GM13977 (cell line): ENCODE measurements at regions not wholly inside any gene's neighbourhood (a gene's known extent, or its start where the extent isn't known, plus 50 kb on each side); places are given as distances from the start of the nearest gene placed in this dataset.

Experiments
- DNase-seq: peaks from one replicate; pipeline ENCODE4 v3.0.0; 2012; ENCODE audit warnings: low spot score
- in situ Hi-C: fragments of 300-500 bp; cut with MboI; formaldehyde crosslinking; loops from one replicate; pipeline ENCODE4 v1.12.0; 2022; ENCODE audit warnings: low sequenced_read_pairs, low pct_unique_long_range_greater_than_20kb, mixed read lengths, inconsistent platforms; ENCODE audit not compliant: unreplicated experiment
- TF ChIP-seq, protein P1 (sequence below): IDR thresholded peaks from 2 replicates; pipeline ENCODE4 v1.5.1; 2012; ENCODE audit warnings: mild to moderate bottlenecking, control low read depth; ENCODE audit not compliant: insufficient read depth; ENCODE audit errors: extremely low read depth, missing control alignments

DNA sequence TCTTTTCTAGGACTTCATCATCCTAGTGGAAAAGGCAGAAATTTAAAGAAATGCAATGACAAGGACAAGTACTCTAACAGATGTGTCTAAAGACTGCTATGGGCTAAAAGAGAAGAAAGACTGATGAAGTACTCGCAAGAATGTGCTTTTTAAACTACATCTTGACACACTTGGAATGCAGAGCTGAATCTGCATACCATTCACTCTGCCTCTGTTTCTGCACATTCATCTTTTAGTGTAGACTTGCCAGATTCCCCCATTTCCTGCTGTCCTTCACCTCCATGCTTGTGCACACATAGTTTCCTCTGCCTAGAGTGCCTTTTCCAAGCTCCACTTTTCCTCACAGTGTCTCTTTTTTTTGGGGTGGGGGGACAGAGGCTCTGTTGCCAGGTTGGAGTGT lies 239.0 kb upstream of the CCDC179 start:
- TF ChIP-seq, protein P1, sequence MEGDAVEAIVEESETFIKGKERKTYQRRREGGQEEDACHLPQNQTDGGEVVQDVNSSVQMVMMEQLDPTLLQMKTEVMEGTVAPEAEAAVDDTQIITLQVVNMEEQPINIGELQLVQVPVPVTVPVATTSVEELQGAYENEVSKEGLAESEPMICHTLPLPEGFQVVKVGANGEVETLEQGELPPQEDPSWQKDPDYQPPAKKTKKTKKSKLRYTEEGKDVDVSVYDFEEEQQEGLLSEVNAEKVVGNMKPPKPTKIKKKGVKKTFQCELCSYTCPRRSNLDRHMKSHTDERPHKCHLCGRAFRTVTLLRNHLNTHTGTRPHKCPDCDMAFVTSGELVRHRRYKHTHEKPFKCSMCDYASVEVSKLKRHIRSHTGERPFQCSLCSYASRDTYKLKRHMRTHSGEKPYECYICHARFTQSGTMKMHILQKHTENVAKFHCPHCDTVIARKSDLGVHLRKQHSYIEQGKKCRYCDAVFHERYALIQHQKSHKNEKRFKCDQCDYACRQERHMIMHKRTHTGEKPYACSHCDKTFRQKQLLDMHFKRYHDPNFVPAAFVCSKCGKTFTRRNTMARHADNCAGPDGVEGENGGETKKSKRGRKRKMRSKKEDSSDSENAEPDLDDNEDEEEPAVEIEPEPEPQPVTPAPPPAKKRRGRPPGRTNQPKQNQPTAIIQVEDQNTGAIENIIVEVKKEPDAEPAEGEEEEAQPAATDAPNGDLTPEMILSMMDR, result no peak
- in situ Hi-C loops, result no loop called here
- DNase-seq, result no peak

DNA sequence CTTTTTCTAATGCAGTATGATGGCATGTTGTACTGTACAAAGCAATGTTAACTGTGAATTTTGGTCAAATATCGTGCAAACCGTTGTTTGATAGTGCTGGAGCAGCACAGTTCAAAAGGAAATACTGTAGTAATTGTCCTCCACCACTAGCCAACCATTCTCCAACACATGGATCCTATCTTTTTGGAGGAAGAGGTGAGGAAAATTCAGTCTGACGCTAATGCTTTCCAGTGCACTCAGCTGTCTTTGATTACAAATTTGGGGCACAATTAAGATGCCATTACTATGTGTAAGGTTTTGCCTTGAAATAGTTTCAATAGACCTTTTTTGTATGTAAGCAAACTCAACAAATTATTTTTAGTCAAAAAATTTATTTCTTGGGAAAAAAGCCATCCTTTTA lies 240.5 kb upstream of the CCDC179 start:
- TF ChIP-seq, protein P1, result no peak
- DNase-seq, result no peak
- in situ Hi-C loops, result no loop called here

DNA sequence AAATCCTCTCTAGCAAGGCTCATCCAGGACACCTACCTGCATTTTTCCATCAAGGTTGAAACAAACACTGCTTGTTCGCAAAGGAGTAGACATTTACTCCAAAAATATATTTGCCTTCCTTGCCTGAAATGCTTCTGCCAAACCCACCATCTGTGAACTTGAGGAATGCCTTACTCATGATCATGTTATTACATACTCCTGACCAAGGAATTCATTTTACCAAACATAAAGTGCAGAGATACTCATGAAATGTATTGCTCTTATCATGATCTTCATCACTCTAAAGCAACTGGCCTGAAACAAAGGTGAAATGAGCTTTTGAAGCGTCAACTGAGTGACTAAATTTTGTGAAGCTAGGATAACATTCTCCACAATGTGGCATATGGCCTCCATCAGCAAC lies 243.1 kb upstream of the CCDC179 start:
- in situ Hi-C loops, result no loop called here
- no peak for DNase-seq
- TF ChIP-seq, protein P1, result no peak

DNA sequence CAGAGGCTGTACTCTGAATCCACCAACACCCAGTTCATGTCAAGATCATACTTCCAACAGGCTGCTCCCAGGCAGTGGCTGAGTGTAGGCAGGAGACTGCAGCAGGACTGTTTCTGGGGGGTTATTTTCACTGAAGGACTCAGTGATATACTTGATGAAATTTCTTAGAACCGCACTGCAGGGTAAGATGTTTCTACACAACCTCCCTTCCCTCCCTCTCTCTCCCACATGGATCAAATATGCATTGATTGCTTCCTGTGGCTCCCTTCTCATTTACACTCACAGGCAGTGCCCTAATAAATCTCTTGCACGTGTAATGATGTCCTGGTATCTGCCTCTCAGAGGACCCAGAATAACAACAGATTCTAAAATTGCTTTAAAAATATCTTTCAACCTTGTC lies 251.3 kb upstream of the CCDC179 start:
- in situ Hi-C loops, result no loop called here
- DNase-seq, result no peak
- TF ChIP-seq, protein P1, result no peak

DNA sequence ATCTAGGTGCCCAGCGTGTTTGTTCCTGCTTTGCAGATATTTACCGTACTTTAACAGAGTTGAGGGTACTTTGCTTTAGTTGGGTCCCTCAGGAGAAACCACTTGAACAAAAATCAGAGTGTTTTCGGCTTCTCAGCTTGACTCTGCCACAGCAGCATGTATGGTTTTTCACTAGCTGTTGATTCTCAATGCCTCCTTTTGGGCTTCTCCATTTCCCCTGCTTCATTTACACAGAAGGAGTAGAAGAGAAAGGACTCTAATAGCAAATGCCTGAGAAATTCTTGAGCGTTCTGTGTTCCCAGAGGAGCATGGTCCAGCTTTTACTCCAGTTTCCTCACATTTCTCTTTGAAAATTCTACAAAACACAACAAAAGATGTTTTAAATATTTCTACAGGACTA lies 252.1 kb upstream of the CCDC179 start:
- TF ChIP-seq, protein P1, result no peak
- in situ Hi-C loops, result no loop called here
- no peak for DNase-seq

DNA sequence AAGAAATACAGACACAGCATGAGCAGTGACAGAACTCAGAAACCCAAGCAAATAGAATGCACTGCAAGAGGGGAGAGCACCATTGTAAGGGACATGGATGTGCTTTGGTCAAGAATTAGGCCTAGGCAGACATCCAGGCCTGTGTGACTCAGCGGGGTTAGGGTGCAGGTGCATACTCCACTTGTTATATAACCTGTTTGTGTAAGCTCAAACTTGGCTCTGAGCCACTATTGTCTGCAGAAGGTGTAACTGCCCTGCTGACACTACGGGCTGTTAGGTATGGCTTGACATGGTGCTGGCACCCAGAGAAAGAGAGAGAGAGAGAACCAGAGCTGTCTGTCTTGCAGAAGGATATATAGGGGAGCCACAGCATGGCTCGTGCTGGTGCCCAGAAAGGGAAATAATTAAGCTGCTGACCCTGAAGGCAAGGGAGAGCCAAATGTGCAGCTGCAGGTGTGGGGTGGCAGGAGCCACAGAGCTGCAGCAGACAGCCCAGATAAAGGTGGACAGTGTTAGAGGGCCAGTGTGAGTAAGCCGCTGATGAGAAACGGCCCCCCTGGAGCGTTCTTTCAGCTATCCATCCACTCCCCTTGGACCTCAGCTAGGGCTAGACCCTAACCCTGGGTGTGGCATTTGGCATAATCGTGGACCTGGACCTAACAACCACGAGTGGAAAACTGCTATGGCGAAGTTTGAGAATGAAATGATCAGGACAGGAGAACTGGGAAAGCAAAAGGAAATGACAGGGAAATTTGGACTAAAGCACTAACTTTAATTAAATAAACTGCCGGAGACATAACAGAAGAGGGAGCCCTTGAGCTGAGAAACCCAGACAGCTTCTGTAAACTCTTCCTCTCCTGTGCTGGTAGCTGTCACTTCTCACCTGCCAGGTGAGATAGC lies 253.0 kb upstream of the CCDC179 start:
- DNase-seq, result peak; percentile 31
- TF ChIP-seq, protein P1, result peak; percentile 71
- in situ Hi-C loops, result no loop called here
